GM19395 (cell line): ENCODE measurements at regions not wholly inside any gene's neighbourhood (a gene's known extent, or its start where the extent isn't known, plus 50 kb on each side); places are given as distances from the start of the nearest gene placed in this dataset.

Experiments
- ATAC-seq: cut with Tn5 transposase; IDR thresholded peaks from one replicate; pipeline ENCODE4 v1.9.1; 2021; ENCODE audit warnings: mild to moderate bottlenecking, moderate library complexity; ENCODE audit not compliant: unreplicated experiment

DNA sequence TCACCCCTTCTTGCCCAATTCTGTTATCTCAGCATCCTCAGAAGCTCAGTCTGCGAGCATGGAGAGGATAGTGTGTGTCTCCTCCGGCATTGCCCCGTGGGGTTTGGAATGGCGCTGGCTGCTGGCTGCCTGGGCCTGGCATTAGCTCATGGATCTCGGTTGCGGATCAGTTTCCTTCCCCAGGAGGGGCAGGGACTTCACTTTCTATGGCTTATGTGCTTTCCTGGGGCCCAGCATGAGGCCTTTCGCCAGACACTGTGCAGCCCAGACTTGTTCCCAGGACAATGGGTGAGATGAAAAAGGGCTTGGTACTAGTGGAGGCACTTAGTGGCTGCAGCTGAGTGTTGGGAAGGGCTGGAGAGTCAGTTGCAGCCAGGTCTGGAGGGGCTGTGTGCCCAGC, 143.3 kb downstream of the GLI2 start:
- ATAC-seq = no peak

GRCh38 chr2:120879431-120880295, 144.0 kb downstream of the GLI2 start:
- no peak for ATAC-seq

DNA sequence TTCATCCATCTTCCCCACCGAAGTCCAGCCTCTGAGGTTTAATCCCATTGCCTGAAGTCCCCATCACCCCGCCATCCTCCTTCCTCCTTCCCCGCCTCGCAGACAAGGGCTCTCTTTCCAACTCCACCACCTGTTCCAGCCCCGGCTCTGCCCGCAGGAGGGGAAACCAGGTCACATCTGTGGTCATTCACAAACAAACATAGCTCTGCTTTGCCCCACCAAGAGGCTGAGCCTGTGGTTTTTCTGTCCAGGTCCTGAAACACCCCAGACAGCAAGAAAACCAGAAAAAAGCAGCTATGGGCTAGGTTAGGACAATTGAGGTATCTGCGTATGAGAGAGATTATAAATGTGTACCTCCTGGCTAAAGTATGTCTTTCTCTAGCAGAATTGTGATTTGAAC, 144.7 kb downstream of the GLI2 start:
- no peak for ATAC-seq

GRCh38 chr2:120881981-120882788, 146.5 kb downstream of the GLI2 start:
- no peak for ATAC-seq

DNA sequence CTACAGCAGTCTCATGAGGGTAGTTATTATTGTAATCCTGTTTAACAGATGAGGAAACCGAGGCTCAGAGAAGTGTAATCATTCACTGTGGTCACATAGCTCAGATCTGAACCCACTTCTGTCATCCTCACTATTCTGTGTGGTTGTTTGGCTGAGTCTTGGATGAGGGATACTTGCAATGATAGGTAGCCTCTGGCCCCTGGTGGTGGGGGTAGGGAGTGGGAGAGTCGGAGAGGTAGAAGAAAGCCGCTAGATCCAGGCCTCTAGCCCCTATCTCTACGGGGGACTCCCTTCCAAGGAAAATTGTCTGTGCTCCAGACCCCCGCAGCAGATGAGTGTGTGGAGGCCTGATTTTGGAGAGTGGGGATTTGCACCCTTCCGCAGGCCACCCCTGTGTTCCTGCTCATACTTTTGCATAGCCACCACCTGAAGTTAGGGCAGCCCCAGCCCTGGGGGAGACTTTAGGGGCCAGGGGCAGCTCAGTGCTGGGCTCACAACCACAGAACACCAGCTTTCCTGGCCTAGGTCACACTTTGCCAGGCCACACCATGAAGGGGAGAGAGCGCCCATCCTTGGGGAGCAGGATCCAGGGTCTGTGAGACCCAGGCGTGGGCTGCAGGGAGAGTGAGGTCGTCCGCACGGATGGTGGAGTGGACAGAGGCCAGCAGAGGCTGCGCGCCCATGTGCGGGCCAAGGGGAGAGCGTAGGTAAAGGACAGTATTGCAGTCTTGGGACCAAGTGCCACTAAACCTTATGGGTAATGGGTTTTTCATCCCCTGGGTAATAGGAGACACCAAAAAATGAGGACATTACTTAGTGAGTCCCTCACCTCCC, 148.2 kb downstream of the GLI2 start:
- no peak for ATAC-seq

DNA sequence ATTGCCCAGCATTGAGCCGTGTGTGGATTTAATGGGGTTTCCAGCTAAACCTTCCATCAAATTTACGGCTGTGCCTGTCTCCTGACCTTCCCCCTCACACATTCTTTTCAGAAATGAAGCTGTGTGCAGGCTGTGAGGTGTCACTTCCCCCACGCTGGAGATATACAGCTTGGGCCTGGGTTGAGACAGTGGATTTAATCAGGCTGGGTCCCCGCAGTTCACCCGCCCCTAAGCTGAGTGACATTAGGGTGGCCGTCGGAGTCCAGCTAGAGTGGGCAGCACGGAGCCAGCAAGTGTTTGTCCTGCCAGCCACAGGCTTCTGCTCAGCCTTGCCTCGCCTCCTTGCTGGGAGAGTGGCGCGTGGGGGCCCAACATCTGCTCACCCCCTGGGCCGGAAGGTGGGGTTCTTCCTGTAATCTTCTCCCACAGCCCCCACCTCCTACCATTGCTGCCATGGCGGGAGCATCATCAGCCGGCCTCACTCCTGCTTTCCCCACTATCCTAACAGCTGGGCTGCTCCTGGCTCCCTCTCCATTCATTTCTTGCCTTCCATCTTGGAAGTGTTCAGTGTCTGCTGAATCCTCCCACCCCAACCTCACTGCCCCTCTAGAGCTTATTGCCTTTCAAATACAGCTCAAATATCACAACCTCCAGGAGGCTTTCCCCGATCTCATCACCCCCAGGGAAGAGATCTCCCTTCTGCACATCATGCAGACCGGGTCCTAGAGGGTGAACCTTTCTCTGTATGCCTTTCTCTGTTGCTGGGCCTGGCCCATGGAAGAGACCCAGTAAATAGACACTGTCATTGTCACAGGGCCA, 149.0 kb downstream of the GLI2 start:
- no peak for ATAC-seq

DNA sequence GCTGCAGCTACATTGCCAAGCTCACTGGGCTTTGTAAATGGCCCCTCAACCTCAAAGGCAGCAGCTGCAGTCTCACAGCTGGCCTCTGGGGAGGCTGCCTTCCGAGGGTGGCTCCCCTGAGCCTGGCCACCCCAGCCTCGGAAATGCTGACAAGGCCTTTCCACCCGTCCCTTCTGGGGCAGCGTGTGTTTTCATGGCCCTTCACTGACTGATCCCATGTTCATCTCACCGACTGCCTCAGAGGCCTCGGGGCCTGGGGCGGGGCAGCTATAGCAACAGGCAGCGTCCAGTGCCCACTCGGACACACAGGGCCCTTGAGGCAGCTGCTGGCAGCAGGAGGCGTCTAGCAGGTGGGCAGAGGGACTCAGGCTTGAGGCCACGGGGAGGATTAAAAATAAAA, 149.7 kb downstream of the GLI2 start:
- no peak for ATAC-seq

DNA sequence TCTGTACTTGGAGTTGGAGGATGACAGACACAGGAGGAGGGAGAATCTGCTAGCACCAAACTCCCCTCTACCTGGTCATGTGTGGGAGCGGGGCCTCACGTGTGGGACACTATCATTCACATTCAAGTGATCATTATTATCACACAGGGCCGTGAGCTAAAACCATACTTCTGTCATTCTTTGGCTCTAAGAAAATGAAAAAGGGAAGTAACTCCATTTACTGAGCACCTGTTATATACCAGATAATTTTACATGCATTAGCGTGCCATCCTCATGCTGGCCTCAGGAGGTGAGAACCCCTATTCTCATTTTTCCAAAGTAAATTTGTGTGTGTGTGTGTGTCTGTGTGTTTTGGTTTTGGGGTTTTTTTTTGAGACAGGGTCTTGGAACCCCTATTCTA, 150.1 kb downstream of the GLI2 start:
- no peak for ATAC-seq

DNA sequence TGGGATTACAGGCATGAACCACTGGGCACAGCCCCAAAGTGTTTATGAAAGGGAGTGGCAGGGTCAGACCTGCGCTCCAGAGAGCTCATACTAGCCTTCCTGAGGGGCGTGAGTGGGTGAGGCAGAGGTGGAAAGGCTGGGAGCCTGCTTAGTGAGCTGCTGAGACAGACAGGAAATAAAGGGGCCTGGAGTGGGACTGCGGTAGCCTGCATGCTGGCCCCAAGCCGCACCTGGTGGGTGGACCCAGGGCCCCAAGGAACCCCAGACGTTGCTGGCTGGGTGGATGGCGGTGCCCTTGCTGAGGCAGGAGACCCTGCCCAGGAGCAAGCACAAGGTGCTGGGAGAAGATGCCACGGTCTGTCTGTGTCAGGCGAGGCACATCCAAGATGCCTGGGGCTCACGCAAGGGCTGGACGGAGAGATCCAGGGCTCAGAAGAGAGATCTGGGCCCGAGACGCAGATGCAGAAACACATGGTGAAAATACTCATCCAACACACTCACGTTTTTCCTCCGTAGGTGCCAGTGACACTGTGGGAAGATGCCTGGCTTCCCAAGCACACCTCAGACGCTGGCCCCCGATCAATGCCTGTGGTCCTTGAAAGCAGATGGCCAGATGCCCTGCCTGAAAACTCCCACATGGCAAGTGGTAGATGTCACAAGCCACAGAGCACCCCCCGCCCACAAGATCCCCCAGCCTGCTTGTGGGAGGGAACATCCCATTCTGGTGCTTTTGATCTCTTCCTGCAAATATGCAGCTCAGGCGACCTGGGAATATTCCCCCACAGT, 151.1 kb downstream of the GLI2 start:
- no peak for ATAC-seq

DNA sequence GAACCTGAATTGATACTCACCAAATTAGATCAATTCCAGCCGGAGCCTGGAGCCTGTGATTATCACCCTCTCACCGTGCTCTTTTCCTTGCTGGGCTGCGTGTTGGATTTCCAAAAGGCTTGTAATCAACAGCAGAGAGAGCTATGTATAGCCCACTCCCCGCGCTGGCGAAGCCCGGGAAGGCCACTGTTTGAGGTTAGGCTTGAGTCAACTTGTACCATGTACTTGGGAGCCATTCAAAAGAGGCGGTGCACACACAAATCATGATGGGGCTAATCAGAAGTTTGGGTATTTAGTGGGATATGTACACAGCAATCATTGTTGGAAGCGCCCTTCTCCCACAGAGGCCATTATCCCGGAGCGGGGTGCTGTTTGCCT, 151.6 kb downstream of the GLI2 start:
- ATAC-seq = no peak

DNA sequence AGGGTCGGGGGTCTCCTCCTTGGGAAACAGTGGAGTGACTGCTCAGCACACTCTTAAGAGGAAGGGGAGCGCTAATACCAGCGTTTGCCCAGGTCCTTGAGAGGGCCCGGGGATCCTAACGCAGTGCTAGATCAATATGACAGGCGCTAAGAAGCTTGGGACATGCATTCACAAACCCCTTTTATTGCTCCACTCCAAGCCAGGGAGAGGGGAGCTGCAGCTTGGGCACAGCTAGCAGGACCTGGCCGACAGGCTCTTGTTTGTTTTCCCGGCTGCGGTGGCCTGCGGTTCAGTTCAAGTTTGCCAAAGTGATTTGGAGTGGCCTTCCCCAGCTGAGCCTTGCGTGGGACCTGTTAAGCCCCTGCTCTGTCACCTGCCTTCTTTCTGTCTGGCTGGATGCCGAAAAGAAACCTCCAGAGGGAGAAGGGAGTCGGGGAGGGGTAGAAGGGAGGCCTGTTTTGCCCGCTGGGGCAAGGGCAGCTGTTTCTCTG, 152.1 kb downstream of the GLI2 start:
- ATAC-seq = no peak

DNA sequence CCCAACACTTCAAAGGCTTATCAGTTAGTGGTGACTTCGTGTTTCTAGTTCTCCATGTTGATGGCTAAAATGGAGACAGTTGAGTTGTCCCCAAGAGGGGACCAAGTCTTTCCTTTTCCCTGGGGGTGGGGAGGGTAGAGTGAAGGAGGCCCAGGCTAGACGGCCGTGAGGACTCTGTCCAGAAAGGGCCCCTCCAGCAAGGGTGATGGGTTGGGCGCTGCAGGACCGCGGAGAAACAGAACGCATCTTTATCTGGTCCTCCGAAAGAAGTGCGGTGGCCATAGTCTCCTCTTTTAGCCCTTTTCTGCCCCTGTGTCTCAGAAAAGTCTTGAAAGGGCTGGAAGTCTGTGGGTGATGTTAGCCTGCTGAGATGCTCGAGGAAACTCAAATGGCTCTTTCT, 153.2 kb downstream of the GLI2 start:
- ATAC-seq = no peak

- ATAC-seq = no peak
Measured at GRCh38 chr2:120889936-120890335, 154.3 kb downstream of the GLI2 start.

GRCh38 chr2:120890566-120891360, 155.1 kb downstream of the GLI2 start:
- ATAC-seq = no peak

DNA sequence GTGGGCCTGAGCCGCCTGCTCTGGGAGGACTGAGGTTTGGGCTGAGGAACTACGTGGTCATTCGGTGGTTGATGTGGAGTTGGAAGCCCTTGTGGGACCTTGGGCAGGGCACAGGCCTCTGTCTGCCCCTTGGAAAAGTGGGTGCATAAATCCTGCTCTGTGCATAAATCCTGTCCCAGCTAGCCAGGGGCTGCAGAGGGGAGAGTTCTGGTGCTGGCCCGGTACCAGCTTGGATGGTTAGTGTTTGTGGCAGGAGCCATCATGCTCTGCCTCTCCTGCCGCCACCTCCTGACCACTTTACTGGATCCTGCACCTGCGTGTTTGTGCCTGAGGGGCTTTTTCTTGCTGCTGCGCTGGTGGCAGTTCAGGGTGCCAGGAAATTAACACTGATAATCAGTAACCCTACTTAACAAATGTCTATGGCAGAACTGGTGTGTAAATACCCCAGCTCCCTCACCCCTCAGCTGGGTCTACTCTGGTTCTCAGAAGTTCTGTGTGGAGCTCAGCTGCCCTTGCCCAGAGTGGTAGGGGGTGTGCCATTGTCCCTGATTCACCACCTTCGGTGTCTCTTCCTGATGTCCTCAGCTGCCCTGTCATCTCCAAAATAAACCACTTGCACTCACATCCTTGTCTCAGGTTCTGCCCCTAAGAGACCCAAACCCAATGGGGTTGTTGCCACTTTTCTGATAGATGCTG, 156.8 kb downstream of the GLI2 start:
- ATAC-seq = no peak

GRCh38 chr2:120892967-120893667, 157.4 kb downstream of the GLI2 start:
- ATAC-seq = no peak

- ATAC-seq = no peak
Measured at GRCh38 chr2:120893811-120894584, 158.3 kb downstream of the GLI2 start.
